ENCODE measurements at regions not wholly inside any gene's neighbourhood (a gene's known extent, or its start where the extent isn't known, plus 50 kb on each side); places are given as distances from the start of the nearest gene placed in this dataset.
"Not testable (repeated sequence)": the region's sequence is repeated elsewhere in the genome, so short reads cannot be mapped to it uniquely, and the experiment has no call there.

DNA sequence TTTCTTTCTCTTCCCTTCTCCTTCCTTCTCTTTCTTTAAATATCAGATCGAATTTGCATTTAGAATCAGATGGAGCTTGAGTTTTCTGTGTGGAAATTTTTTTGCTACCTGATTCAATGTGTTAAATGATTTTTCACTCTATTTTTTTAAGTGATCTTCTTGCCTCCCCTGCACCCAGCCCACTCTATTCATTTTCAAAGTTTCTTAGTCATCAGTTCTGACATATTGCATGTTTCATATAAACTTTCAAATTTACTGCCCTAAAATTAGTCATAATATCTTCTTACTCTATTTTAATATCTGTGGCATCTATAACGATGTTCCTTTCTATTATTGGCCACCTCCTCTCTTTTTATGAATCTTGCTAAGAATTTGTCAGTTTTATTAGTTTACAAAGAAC lies 69.1 kb downstream of the MTNR1B start:
- Histone ChIP-seq H3K9me3 (ENCODE audit: control insufficient read depth in 4 of 4, insufficient read depth in 3 of 4, low read length in 3 of 4) (no peaks in the 10 kb centered on the region), H3K27ac (ENCODE audit: low read depth in 1 of 2, low read length in 1 of 2) (no peak overlapping the region), H3K27me3 (ENCODE audit: control insufficient read depth in 3 of 3, insufficient read depth in 3 of 3, low read length in 2 of 3) (no peaks in the 10 kb centered on the region), H3K36me3 (ENCODE audit: control insufficient read depth in 4 of 4, insufficient read depth in 4 of 4, low read length in 4 of 4) (no peaks in the 10 kb centered on the region), H3K4me1 (ENCODE audit: control insufficient read depth in 5 of 5, insufficient read depth in 5 of 5, low read length in 5 of 5) (no peaks in the 10 kb centered on the region), H3K4me3 (no peak overlapping the region), H3K9ac (ENCODE audit: insufficient read depth in 1 of 2, low read length in 2 of 2) (no peak overlapping the region)
- TF ChIP-seq, protein P1, sequence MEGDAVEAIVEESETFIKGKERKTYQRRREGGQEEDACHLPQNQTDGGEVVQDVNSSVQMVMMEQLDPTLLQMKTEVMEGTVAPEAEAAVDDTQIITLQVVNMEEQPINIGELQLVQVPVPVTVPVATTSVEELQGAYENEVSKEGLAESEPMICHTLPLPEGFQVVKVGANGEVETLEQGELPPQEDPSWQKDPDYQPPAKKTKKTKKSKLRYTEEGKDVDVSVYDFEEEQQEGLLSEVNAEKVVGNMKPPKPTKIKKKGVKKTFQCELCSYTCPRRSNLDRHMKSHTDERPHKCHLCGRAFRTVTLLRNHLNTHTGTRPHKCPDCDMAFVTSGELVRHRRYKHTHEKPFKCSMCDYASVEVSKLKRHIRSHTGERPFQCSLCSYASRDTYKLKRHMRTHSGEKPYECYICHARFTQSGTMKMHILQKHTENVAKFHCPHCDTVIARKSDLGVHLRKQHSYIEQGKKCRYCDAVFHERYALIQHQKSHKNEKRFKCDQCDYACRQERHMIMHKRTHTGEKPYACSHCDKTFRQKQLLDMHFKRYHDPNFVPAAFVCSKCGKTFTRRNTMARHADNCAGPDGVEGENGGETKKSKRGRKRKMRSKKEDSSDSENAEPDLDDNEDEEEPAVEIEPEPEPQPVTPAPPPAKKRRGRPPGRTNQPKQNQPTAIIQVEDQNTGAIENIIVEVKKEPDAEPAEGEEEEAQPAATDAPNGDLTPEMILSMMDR (IDR thresholded peaks at IDR 0.05; ENCODE audit: control extremely low read depth, extremely low read depth): no peak
- no peak for DNase-seq
- ATAC-seq (ENCODE audit: insufficient read depth, low FRiP score): no peak
- WGBS, 2 donors: 80 to 81% methylated on average over 2 of the region's 2 CpGs

DNA sequence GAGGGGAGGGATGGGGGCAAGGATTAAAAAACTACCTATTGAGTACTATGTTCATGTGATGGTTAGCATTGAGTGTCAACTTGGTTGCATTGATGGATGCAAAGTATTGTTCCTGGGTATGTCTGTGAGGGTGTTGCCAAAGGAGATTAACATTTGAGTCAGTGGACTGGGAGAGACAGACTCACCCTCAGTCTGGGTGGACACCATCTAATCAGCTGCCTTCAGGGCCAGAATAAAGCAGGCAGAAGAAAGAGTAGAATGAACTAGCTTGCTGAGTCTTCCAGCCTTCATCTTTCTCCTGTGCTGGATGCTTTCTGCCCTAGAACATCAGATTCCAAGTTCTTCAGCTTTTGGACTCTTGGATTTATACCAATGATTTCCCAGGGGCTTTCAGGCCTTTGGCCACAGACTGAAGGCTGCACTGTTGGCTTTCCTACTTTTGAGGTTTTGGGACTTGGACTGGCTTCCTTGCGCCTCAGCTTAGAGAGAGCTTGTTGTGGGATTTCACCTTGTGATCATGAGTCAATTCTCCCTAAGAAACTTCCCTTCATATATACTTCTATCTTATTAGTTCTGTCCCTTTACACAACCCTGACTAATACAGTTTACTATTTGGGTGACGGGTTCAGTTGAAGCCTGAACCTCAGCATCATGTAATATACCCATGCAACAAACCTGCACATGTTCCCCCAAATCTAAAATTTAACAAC lies 70.2 kb downstream of the MTNR1B start:
- H3K9ac ChIP-seq (ENCODE audit: insufficient read depth in 1 of 2, low read length in 2 of 2): no peak overlapping the region
- no peak overlapping the region for H3K4me3 ChIP-seq
- ATAC-seq (ENCODE audit: insufficient read depth, low FRiP score) (no peak), DNase-seq (no peak)
- H3K9me3 ChIP-seq (ENCODE audit: control insufficient read depth in 4 of 4, insufficient read depth in 3 of 4, low read length in 3 of 4): no peaks in the 10 kb centered on the region
- WGBS, 2 donors: 92 to 93% methylated on average over 2 of the region's 2 CpGs
- H3K27me3 ChIP-seq (ENCODE audit: control insufficient read depth in 3 of 3, insufficient read depth in 3 of 3, low read length in 2 of 3): no peaks in the 10 kb centered on the region
- H3K27ac ChIP-seq (ENCODE audit: low read depth in 1 of 2, low read length in 1 of 2): no peak overlapping the region
- no peaks in the 10 kb centered on the region for H3K36me3 ChIP-seq (ENCODE audit: control insufficient read depth in 4 of 4, insufficient read depth in 4 of 4, low read length in 4 of 4)
- TF ChIP-seq, protein P1 (IDR thresholded peaks at IDR 0.05; ENCODE audit: control extremely low read depth, extremely low read depth): no peak
- no peaks in the 10 kb centered on the region for H3K4me1 ChIP-seq (ENCODE audit: control insufficient read depth in 5 of 5, insufficient read depth in 5 of 5, low read length in 5 of 5)

DNA sequence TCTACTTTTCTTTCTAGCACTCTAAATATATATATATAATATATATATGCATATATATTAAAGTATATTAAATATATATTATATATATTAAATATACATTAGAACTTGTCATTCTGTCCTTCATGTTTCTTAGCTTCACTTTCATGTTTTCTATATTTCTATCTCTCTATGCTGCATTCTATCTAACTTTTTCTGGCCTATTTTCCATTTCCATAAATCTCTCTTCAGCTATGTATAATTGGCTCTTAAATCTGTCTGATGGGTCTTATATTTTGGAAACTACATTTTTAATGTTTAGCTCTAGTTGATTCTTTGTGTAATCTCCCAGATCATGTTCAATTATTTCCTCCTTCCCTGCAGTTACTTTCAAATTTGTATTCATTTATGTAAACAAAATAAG lies 72.2 kb downstream of the MTNR1B start:
- Histone ChIP-seq H3K36me3 (ENCODE audit: control insufficient read depth in 4 of 4, insufficient read depth in 4 of 4, low read length in 4 of 4) (no peaks in the 10 kb centered on the region), H3K4me1 (ENCODE audit: control insufficient read depth in 5 of 5, insufficient read depth in 5 of 5, low read length in 5 of 5) (no peaks in the 10 kb centered on the region), H3K9ac (ENCODE audit: insufficient read depth in 1 of 2, low read length in 2 of 2) (no peak overlapping the region), H3K4me3 (no peak overlapping the region), H3K27ac (ENCODE audit: low read depth in 1 of 2, low read length in 1 of 2) (no peak overlapping the region), H3K27me3 (ENCODE audit: control insufficient read depth in 3 of 3, insufficient read depth in 3 of 3, low read length in 2 of 3) (no peaks in the 10 kb centered on the region), H3K9me3 (ENCODE audit: control insufficient read depth in 4 of 4, insufficient read depth in 3 of 4, low read length in 3 of 4) (no peaks in the 10 kb centered on the region)
- DNase-seq (no peak), ATAC-seq (ENCODE audit: insufficient read depth, low FRiP score) (no peak)
- TF ChIP-seq, protein P1 (IDR thresholded peaks at IDR 0.05; ENCODE audit: control extremely low read depth, extremely low read depth): no peak

DNA sequence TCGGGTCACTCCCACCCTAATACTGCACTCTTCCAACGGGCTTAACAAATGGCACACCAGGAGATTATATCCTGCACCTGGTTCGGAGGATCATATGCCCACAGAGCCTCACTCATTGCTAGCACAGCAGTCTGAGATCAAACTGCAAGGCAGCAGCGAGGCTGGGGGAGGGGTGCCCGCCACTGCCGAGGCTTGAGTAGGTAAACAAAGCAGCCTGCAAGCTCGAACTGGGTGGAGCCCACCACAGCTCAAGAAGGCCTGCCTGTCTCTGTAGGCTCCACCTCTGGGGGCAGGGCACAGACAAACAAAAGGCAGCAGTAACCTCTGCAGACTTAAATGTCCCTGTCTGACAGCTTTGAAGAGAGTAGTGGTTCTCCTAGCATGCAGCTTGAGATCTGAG lies 73.7 kb downstream of the MTNR1B start:
- H3K4me1 ChIP-seq (ENCODE audit: control insufficient read depth in 5 of 5, insufficient read depth in 5 of 5, low read length in 5 of 5); H3K4me3 ChIP-seq; H3K9ac ChIP-seq (ENCODE audit: insufficient read depth in 1 of 2, low read length in 2 of 2); DNase-seq; H3K9me3 ChIP-seq (ENCODE audit: control insufficient read depth in 4 of 4, insufficient read depth in 3 of 4, low read length in 3 of 4); ATAC-seq (ENCODE audit: insufficient read depth, low FRiP score); H3K27me3 ChIP-seq (ENCODE audit: control insufficient read depth in 3 of 3, insufficient read depth in 3 of 3, low read length in 2 of 3); H3K27ac ChIP-seq (ENCODE audit: low read depth in 1 of 2, low read length in 1 of 2); H3K36me3 ChIP-seq (ENCODE audit: control insufficient read depth in 4 of 4, insufficient read depth in 4 of 4, low read length in 4 of 4): not testable (repeated sequence)
- 84 to 91% methylated on average over 7 of the region's 7 CpGs for WGBS, 2 donors

All from lung (tissue), 11 donors.